B cell (primary cell): ENCODE measurements at regions not wholly inside any gene's neighbourhood (a gene's known extent, or its start where the extent isn't known, plus 50 kb on each side); places are given as distances from the start of the nearest gene placed in this dataset.

Source experiments
- CTCF ChIP-seq: fragments of 200-600 bp; IDR thresholded peaks from one replicate; pipeline ENCODE4 v1.8.0; 2022; ENCODE audit warnings: antibody characterized with exemption, mild to moderate bottlenecking
- EZH2 ChIP-seq: IDR thresholded peaks from 2 replicates; pipeline ENCODE4 v1.6.1; 2012; ENCODE audit warnings: borderline replicate concordance, low read depth, mild to moderate bottlenecking, moderate library complexity, low read length; ENCODE audit not compliant: insufficient read depth, poor library complexity, severe bottlenecking

GRCh38 chr3:135598597-135598996 lies 366.9 kb upstream of the PPP2R3A start:
- TF ChIP-seq CTCF (no peak), EZH2 (no peak)
